ENCODE measurements at regions not wholly inside any gene's neighbourhood (a gene's known extent, or its start where the extent isn't known, plus 50 kb on each side); places are given as distances from the start of the nearest gene placed in this dataset.
A peak's percentile ranks its signal among the peaks of the same experiment; 100 is the strongest.

DNA sequence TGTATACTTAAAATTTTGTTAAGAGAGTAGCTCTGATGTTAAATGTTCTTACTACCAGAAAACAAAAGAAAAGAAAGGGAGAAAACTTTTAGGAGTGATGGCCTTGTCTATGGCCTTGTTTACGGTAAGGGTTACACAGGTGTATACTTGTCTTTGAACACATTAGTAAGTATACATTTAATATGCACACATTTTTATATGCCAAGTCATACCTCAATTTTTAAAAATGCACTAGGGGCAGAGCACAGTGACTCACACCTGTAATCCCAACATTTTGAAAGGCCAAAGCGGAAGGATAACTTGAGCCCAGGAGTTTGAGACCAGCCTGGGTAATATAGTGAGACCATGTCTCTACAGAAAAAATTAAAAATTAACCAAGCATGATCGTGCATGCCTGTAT is 166.7 kb upstream of the SNX2 start:
- no peak overlapping the region for H3K4me2 ChIP-seq (ENCODE audit: extremely low read depth, insufficient read depth, low read length)
- no peaks in the 10 kb centered on the region for H4K20me1 ChIP-seq (ENCODE audit: control insufficient read depth, extremely low read depth, insufficient read depth, low read length)
- H3K4me1 ChIP-seq (ENCODE audit: control insufficient read depth, extremely low read depth, insufficient read depth, low read length), result no peaks in the 10 kb centered on the region
- no peaks in the 10 kb centered on the region for H3K79me2 ChIP-seq (ENCODE audit: control insufficient read depth, insufficient read depth, low read length)
- H3K36me3 ChIP-seq (ENCODE audit: control insufficient read depth, insufficient read depth, low read length), result no peaks in the 10 kb centered on the region
- H3K9ac ChIP-seq (ENCODE audit: insufficient read depth, low read length), result no peak overlapping the region
- H3K27me3 ChIP-seq (ENCODE audit: control insufficient read depth, insufficient read depth, low read length), result no peaks in the 10 kb centered on the region
- no peaks in the 10 kb centered on the region for H3K9me3 ChIP-seq (ENCODE audit: control insufficient read depth, insufficient read depth, low read depth, low read length)
- no peak overlapping the region for H3K4me3 ChIP-seq (replicated peaks in 1 of 4; ENCODE audit: control extremely low read depth in 1 of 4, insufficient read depth in 1 of 4, low read depth in 3 of 4, low read length in 4 of 4)
- DNase-seq (ENCODE audit: low read depth in 2 of 2), result no peak
- TF ChIP-seq, protein P1, sequence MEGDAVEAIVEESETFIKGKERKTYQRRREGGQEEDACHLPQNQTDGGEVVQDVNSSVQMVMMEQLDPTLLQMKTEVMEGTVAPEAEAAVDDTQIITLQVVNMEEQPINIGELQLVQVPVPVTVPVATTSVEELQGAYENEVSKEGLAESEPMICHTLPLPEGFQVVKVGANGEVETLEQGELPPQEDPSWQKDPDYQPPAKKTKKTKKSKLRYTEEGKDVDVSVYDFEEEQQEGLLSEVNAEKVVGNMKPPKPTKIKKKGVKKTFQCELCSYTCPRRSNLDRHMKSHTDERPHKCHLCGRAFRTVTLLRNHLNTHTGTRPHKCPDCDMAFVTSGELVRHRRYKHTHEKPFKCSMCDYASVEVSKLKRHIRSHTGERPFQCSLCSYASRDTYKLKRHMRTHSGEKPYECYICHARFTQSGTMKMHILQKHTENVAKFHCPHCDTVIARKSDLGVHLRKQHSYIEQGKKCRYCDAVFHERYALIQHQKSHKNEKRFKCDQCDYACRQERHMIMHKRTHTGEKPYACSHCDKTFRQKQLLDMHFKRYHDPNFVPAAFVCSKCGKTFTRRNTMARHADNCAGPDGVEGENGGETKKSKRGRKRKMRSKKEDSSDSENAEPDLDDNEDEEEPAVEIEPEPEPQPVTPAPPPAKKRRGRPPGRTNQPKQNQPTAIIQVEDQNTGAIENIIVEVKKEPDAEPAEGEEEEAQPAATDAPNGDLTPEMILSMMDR (conservative IDR thresholded peaks at IDR 0.05 in 1 of 2, IDR thresholded peaks at IDR 0.05 in 1 of 2; ENCODE audit: low read depth in 1 of 2, low read length in 2 of 2), result no peak
- no peak for TF ChIP-seq EZH2 (IDR thresholded peaks at IDR 0.05; ENCODE audit: low read length, missing control alignments)
- H3K27ac ChIP-seq (ENCODE audit: insufficient read depth, low read length), result no peak overlapping the region
- no peak overlapping the region for H2AFZ ChIP-seq (ENCODE audit: low read length)

- Histone ChIP-seq H4K20me1 (ENCODE audit: control insufficient read depth, extremely low read depth, insufficient read depth, low read length) (no peaks in the 10 kb centered on the region), H3K4me2 (ENCODE audit: extremely low read depth, insufficient read depth, low read length) (no peak overlapping the region), H3K27me3 (ENCODE audit: control insufficient read depth, insufficient read depth, low read length) (no peaks in the 10 kb centered on the region), H3K9ac (ENCODE audit: insufficient read depth, low read length) (no peak overlapping the region), H3K36me3 (ENCODE audit: control insufficient read depth, insufficient read depth, low read length) (no peaks in the 10 kb centered on the region), H3K4me1 (ENCODE audit: control insufficient read depth, extremely low read depth, insufficient read depth, low read length) (no peaks in the 10 kb centered on the region), H3K9me3 (ENCODE audit: control insufficient read depth, insufficient read depth, low read depth, low read length) (no peaks in the 10 kb centered on the region), H3K4me3 (replicated peaks in 1 of 4; ENCODE audit: control extremely low read depth in 1 of 4, insufficient read depth in 1 of 4, low read depth in 3 of 4, low read length in 4 of 4) (no peak overlapping the region), H3K27ac (ENCODE audit: insufficient read depth, low read length) (no peak overlapping the region), H3K79me2 (ENCODE audit: control insufficient read depth, insufficient read depth, low read length) (no peaks in the 10 kb centered on the region), H2AFZ (ENCODE audit: low read length) (no peak overlapping the region)
- DNase-seq (ENCODE audit: low read depth in 2 of 2), result peak in 1 of 2 donors; percentile 9
- TF ChIP-seq EZH2 (IDR thresholded peaks at IDR 0.05; ENCODE audit: low read length, missing control alignments), result no peak
- TF ChIP-seq, protein P1 (conservative IDR thresholded peaks at IDR 0.05 in 1 of 2, IDR thresholded peaks at IDR 0.05 in 1 of 2; ENCODE audit: low read depth in 1 of 2, low read length in 2 of 2), result no peak
These were observed 163.5 kb upstream of the SNX2 start for GRCh38 chr5:122611406-122611805.

DNA sequence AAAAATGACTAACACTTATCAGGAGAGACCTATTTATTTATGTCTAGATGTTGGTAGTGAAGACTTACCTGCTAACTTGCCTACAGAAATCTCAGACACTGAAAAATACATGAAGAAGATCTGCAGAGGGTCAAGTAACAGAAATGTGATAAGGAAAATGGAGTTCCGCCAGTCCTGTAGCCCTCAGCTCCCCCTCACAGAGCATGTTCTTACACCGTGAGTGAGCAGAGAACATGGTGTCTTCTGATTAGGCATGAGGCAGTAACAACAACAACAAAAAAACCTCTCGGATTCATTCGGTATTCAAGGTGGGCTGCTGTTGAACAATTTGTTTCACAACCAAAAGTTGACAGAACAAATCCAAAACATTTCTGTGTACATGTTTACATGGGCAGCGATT is 162.0 kb upstream of the SNX2 start:
- Histone ChIP-seq H3K36me3 (ENCODE audit: control insufficient read depth, insufficient read depth, low read length) (no peaks in the 10 kb centered on the region), H4K20me1 (ENCODE audit: control insufficient read depth, extremely low read depth, insufficient read depth, low read length) (no peaks in the 10 kb centered on the region), H3K4me1 (ENCODE audit: control insufficient read depth, extremely low read depth, insufficient read depth, low read length) (no peaks in the 10 kb centered on the region), H2AFZ (ENCODE audit: low read length) (no peak overlapping the region), H3K9ac (ENCODE audit: insufficient read depth, low read length) (no peak overlapping the region), H3K27me3 (ENCODE audit: control insufficient read depth, insufficient read depth, low read length) (no peaks in the 10 kb centered on the region), H3K4me3 (replicated peaks in 1 of 4; ENCODE audit: control extremely low read depth in 1 of 4, insufficient read depth in 1 of 4, low read depth in 3 of 4, low read length in 4 of 4) (no peak overlapping the region), H3K4me2 (ENCODE audit: extremely low read depth, insufficient read depth, low read length) (no peak overlapping the region), H3K79me2 (ENCODE audit: control insufficient read depth, insufficient read depth, low read length) (no peaks in the 10 kb centered on the region), H3K9me3 (ENCODE audit: control insufficient read depth, insufficient read depth, low read depth, low read length) (no peaks in the 10 kb centered on the region), H3K27ac (ENCODE audit: insufficient read depth, low read length) (no peak overlapping the region)
- no peak for DNase-seq (ENCODE audit: low read depth in 2 of 2)
- TF ChIP-seq, protein P1 (conservative IDR thresholded peaks at IDR 0.05 in 1 of 2, IDR thresholded peaks at IDR 0.05 in 1 of 2; ENCODE audit: low read depth in 1 of 2, low read length in 2 of 2), result no peak
- TF ChIP-seq EZH2 (IDR thresholded peaks at IDR 0.05; ENCODE audit: low read length, missing control alignments), result no peak
